ENCODE measurements at regions not wholly inside any gene's neighbourhood (a gene's known extent, or its start where the extent isn't known, plus 50 kb on each side); places are given as distances from the start of the nearest gene placed in this dataset.

DNA sequence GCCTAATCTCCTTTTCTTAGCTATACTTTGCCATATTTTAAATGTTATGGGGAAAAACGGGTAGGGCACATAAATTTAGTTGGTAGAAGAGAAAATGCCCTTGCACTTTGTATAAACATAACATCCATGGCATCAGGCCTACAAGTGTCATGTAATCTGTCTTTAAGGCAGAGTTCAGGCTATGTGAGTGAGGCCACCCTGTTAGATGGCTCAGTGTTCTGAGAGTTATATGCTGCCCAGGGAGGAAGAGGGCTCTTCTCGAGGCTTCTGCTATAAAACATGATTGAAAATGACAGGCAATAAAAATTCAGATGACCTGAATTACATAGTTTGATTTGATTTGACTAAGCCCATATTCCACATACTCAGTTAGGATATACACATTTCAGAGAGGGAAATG lies 553.6 kb upstream of the MAP3K7 start:
- DNase-seq, result no peak

- no peak for DNase-seq
These were observed 550.4 kb upstream of the MAP3K7 start for GRCh38 chr6:91137286-91137685.

- DNase-seq, result no peak
These were observed 548.7 kb upstream of the MAP3K7 start for GRCh38 chr6:91135406-91136103.

GRCh38 chr6:91132461-91132860 lies 545.6 kb upstream of the MAP3K7 start:
- no peak for DNase-seq

DNA sequence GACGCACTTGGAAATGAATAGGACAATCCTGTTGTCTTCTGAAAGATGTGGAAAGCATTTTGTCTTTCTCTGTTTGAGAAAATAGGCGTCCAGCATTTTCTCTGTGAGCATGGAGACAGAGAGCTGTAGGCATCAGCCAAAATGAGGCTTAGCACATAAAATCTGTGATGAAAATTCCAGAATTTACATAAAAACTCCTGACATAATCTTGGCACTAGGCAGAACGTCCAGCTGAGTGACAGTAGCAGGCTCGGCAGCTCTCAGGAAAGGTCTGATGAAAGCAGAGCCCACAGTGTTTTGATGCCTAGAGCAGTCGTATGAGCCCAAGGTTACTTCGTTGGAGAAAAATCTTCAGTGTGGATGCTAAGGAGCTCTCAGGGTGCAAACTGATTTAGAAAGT lies 543.3 kb upstream of the MAP3K7 start:
- no peak for DNase-seq

- no peak for DNase-seq
These were observed 540.9 kb upstream of the MAP3K7 start for GRCh38 chr6:91127752-91128151.

GRCh38 chr6:91126876-91127275 lies 540.0 kb upstream of the MAP3K7 start:
- DNase-seq, result no peak

DNA sequence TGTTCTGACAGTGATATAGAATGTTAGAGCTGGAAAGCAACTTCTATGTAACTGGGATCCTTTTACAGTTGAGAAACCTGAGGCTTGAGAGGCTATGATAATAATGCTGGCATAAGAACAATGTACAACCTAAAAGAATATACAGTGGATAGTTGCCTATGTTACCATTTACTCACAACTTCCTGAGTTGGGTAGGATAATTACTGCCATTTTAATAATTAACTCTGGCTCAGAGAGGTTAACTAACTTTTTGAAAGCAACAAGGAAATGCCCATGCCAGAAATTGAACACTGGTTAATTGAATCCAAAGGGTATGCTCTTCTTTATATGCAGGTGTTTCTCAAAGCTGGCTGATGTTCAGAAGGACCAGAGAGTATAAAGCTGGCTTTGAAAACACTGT lies 530.7 kb upstream of the MAP3K7 start:
- no peak for DNase-seq

DNA sequence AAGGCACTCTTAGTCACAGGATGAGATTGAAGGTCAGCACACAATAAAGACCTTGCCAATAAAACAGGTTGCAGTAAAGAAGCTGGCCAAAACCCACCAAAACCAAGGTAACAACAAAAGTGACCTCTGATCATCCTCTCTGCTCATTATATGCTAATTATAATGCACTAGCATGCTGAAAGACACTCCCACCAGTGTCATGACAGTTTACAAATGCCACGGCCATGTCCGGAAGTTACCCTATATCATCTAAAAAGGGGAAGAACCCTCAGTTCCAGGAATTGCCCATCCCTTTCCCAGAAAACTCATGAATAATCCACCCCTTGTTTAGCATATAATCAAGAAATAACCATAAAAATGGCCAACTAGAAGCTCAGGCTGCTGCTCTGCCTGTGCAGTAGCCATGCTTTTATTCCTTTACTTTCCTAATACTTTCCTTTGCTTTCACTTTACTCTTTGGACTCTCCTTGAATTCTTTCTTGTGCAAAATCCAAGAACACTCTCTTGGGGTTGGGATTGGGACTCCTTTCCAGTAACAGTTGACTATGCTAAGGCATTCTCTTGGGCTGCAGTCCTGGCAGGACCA lies 527.3 kb upstream of the MAP3K7 start:
- DNase-seq, result no peak

DNA sequence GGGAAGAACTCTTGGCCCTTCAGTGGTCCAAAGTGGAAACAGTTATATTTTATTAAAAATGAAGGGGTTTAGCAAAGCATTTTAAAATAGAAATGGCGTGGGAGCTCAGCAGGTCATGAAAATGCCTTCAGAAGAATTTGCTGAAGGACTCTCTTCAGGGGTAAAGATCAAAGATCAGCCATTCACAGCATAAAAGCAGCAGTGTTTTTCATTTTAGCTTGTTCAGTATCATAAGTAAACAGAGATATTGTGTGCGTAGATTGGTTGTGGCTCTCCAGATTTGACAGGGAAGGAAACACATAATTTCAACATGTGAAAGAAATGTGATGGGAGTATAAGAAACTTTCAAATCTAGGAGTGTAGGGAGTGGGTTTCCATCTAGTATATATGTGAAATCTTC lies 519.2 kb upstream of the MAP3K7 start:
- DNase-seq, result no peak

DNA sequence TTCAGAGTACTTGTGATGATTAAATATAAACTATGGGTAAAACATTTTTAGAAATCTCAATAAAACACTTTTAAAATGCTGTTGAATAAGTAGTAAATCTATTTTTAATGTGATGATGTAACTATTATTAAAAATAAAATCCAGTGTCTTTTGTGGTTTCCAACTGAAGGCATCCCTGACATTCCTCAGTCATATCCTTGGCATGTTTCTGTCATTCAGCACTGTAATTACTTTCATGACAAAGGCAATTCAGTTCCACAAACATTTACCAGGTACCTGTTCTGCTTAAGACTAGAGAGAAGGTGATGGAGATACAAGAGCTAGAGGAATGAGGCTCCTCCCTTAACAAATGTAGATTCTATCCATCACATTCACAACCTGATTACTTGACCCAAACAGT lies 518.7 kb upstream of the MAP3K7 start:
- DNase-seq, result no peak

- no peak for DNase-seq
These were observed 512.6 kb upstream of the MAP3K7 start for GRCh38 chr6:91099479-91099878.

- no peak for DNase-seq
These were observed 511.1 kb upstream of the MAP3K7 start for GRCh38 chr6:91098006-91098405.

DNA sequence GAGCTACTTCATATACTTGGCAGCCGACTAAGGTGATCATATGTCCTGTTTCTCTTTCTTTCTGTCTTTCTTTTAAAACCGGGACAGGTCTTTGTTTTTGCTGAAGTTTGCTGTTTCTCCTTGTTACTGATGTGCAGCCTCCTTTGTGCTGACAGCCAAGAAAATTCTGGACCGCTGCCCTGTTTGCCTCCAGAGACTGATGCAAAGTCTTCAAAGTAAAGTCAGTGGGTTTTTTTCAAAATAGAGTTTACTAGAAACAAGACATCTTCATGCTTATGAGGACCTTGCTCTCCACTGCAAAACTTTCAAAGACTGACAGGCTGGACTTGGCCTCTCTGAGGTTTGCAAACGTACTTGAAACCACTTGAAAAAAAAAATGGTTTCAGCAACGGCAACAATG lies 510.5 kb upstream of the MAP3K7 start:
- no peak for DNase-seq

- no peak for DNase-seq
These were observed 508.1 kb upstream of the MAP3K7 start for GRCh38 chr6:91094806-91095475.

DNA sequence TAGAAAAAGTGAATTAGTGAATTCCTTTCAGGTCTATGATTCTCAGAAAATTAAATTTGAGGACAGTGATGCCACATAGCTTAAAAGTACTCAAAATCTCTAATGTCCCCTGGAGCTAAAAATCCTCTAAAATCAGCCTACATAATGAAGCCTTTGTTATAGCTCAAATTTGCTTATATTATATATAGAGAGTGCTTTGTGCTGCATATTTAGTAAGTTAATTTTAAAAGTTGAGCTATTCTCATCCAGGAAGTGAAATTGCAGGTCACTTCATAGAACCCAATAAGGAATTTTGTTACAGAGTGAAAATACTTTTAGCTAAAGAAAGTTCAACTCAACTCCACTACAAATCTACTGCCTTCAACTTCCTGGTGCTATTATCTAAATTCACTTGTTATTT lies 507.5 kb upstream of the MAP3K7 start:
- no peak for DNase-seq

- DNase-seq, result no peak
These were observed 502.1 kb upstream of the MAP3K7 start for GRCh38 chr6:91088976-91089375.

DNA sequence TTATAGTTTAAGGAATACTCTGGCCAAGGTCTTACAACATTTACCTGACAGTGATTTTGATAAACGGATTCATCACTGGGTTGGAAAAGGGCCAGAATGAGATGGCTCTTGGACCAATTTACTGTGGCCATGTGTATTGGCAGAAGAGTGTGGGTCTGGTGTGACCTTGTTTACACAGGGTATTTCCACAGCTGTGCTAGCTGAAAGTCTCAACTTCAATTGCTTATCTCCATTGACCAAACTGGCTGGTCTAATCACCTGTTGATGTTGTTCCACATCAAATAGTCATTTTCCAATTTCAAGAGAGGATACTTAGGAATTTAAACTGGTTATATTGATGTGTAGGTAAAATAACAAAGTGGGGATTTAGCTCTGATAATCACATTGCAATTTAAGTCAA lies 501.6 kb upstream of the MAP3K7 start:
- no peak for DNase-seq

DNA sequence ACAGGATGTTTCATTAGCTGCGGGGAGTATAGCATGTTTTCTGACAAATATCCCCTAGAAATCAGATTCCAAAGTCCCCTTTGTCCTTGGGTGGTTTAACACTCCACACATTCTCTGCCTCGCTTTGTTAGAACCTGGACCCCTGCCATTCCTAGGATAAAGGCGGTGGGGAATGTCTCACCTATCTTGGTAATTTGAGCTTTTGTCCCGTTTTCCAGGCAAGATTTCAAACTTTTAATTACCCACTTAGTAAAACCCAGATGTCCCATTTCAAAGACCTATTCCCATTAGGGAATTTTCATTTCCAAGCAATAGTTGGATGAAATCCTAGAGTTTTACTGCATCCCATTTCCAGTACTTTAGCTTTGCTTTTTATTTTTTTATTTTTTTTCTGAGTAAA lies 501.0 kb upstream of the MAP3K7 start:
- DNase-seq, result no peak

- no peak for DNase-seq
These were observed 496.3 kb upstream of the MAP3K7 start for GRCh38 chr6:91083211-91083610.

DNA sequence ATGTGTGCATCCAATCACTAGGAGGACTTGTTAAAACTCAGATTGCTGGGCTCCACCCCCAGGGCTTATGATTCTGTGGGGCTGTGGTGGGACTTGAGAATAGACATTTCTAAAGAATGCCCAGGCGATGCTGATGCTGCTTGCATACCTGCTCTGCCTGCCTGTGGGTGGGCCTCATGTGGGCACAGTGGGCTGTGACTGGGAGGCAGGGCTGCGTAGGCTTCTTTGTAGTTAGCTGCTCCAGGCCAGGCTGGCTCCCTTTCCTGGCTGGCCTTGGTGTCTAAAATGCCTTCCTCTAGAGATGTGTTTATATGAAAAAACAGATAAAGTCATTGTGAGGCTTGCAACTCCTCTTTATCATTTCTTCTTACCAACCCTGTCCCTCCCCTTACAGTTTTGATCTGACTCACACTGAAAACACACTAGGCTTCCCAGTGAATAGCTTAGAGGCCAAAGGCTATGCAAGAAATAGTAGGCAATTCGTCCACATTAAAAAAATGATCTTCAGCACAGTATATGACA lies 495.5 kb upstream of the MAP3K7 start:
- DNase-seq, result no peak

- no peak for DNase-seq
These were observed 494.7 kb upstream of the MAP3K7 start for GRCh38 chr6:91081452-91082067.

GRCh38 chr6:91080871-91081270 lies 494.0 kb upstream of the MAP3K7 start:
- DNase-seq, result no peak

- DNase-seq, result no peak
These were observed 493.1 kb upstream of the MAP3K7 start for GRCh38 chr6:91079969-91080368.
